Transverse colon (tissue), 4 donors: ENCODE measurements at regions not wholly inside any gene's neighbourhood (a gene's known extent, or its start where the extent isn't known, plus 50 kb on each side); places are given as distances from the start of the nearest gene placed in this dataset.

Source experiments
- EP300 ChIP-seq: sonication (generic); formaldehyde crosslinking; IDR thresholded peaks from one replicate; pipeline ENCODE4 v1.6.1; 2017; ENCODE audit warnings: antibody characterized with exemption, low read depth
- POLR2A ChIP-seq: fragments of 450-650 bp; IDR thresholded peaks from one replicate; pipeline ENCODE4 v1.6.1; 2016; ENCODE audit warnings: antibody characterized with exemption, mild to moderate bottlenecking, moderate library complexity
- POLR2AphosphoS5 ChIP-seq, 3 donors: sonication (generic); formaldehyde crosslinking; IDR thresholded peaks; one replicate each; pipeline ENCODE4 v1.6.1; 2016; ENCODE audit warnings: antibody characterized with exemption in 3 of 3
- TF ChIP-seq, protein P1 (sequence below), 5 experiments: fragments of 200-600 bp in 3 of 5; fragments of 450-650 bp in 2 of 5; sonication (generic) in 3 of 5; IDR thresholded peaks; 1 replicate in 2 of 5; 2 replicates in 3 of 5; pipeline ENCODE4 v1.5.1; 2016 to 2017; ENCODE audit warnings: antibody characterized with exemption in 5 of 5, inconsistent platforms in 3 of 5, mild to moderate bottlenecking in 2 of 5, moderate library complexity in 1 of 5

DNA sequence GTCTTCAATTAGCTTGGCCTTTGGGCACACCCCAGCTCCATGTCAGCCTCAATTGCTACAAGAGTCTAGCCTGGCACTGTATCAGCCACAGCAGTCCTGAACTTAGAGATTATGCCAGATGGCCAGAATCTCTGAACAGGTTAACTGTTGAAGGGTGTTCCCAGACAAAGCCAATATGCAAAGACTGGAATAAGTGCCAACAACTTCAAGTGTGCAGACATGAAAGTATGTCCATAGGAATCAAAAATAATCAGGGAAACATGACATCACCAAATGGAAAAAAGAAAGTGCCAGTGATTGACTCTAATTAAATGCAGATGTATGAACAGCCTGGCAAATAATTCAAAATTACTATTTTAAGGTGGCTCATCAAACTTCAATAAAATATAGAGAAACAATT lies 98.5 kb upstream of the DOCK10 start:
- TF ChIP-seq, protein P1, sequence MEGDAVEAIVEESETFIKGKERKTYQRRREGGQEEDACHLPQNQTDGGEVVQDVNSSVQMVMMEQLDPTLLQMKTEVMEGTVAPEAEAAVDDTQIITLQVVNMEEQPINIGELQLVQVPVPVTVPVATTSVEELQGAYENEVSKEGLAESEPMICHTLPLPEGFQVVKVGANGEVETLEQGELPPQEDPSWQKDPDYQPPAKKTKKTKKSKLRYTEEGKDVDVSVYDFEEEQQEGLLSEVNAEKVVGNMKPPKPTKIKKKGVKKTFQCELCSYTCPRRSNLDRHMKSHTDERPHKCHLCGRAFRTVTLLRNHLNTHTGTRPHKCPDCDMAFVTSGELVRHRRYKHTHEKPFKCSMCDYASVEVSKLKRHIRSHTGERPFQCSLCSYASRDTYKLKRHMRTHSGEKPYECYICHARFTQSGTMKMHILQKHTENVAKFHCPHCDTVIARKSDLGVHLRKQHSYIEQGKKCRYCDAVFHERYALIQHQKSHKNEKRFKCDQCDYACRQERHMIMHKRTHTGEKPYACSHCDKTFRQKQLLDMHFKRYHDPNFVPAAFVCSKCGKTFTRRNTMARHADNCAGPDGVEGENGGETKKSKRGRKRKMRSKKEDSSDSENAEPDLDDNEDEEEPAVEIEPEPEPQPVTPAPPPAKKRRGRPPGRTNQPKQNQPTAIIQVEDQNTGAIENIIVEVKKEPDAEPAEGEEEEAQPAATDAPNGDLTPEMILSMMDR (IDR thresholded peaks at IDR 0.05): no peak
- no peak for TF ChIP-seq POLR2A
- TF ChIP-seq EP300: no peak
- no peak for TF ChIP-seq POLR2AphosphoS5 (IDR thresholded peaks at IDR 0.05)
